HepG2 (cell line): ENCODE measurements at regions not wholly inside any gene's neighbourhood (a gene's known extent, or its start where the extent isn't known, plus 50 kb on each side); places are given as distances from the start of the nearest gene placed in this dataset.
A peak's percentile ranks its signal among the peaks of the same experiment; 100 is the strongest.

Experiments
- ATAC-seq: fragments of 200-7000 bp; cut with Tn5 transposase; 3 replicates; pipeline ENCODE4 v1.9.1; 2020; ENCODE audit warnings: mild to moderate bottlenecking, moderate library complexity
- BruUV-seq: library from RNA; stranded (reverse); fragments of 400-500 nt; replicated peaks from 2 replicates; lab custom pipeline; 2021; lab: Mats Ljungman, UMichigan
- CTCF ChIA-PET: fragments of 300-600 bp; formaldehyde crosslinking; extraction: SDS; loops from one replicate; lab custom pipeline; 2021; ENCODE audit warnings: low total read pairs, inconsistent platforms, low intra/inter-chr PET ratio; lab: Yijun Ruan, JAX
- POLR2A ChIA-PET: fragments of 350-600 bp; sonication (Branson Sonifier 250); formaldehyde crosslinking; loops from one replicate; lab custom pipeline; 2020; ENCODE audit warnings: antibody characterized with exemption, inconsistent platforms; lab: Yijun Ruan, JAX
- DNase-seq: peaks from one replicate; pipeline ENCODE4 v3.0.0-alpha.2; 2015; ENCODE audit warnings: low spot score
- FAIRE-seq: peaks from 3 replicates; lab custom pipeline; 2011; peaks lifted over from hg19 to GRCh38; lab: Jason Lieb, UNC
- H2AFZ ChIP-seq: one replicate; pipeline ENCODE4 v1.6.1; 2011; ENCODE audit warnings: low read length, inconsistent platforms
- H3K27ac ChIP-seq: fragments of 300-600 bp; 3 replicates; pipeline ENCODE4 v1.8.0; 2011; ENCODE audit warnings: mixed run types, mild to moderate bottlenecking, mixed read lengths, low read length, inconsistent platforms; ENCODE audit not compliant: insufficient read depth; ENCODE audit errors: extremely low read length
- H3K27me3 ChIP-seq, 2 experiments: fragments of 200-600 bp in 1 of 2; 2 replicates in 1 of 2; 3 replicates in 1 of 2; pipeline versions ENCODE4 v1.6.0 to v1.8.0; 2011; ENCODE audit warnings: low read length in 2 of 2, mild to moderate bottlenecking in 2 of 2, moderate library complexity in 2 of 2, inconsistent platforms in 1 of 2; ENCODE audit not compliant: insufficient read depth in 2 of 2, control insufficient read depth in 1 of 2
- H3K36me3 ChIP-seq, 2 experiments: fragments of 200-600 bp in 1 of 2; replicated peaks in 1 of 2; 2 replicates in 1 of 2; 3 replicates in 1 of 2; pipeline versions ENCODE4 v1.5.1 to v1.8.0; 2011; ENCODE audit warnings: low read length in 2 of 2, inconsistent platforms in 1 of 2; ENCODE audit not compliant: insufficient read depth in 2 of 2, control insufficient read depth in 1 of 2
- H3K4me1 ChIP-seq: 2 replicates; pipeline ENCODE4 v1.5.1; 2012; ENCODE audit warnings: low read length, inconsistent platforms; ENCODE audit not compliant: insufficient read depth
- H3K4me2 ChIP-seq: 2 replicates; pipeline ENCODE4 v1.6.0; 2011; ENCODE audit warnings: low read depth, low read length, inconsistent platforms
- H3K4me3 ChIP-seq, 3 experiments: fragments of 200-600 bp in 1 of 3; sonication (generic), shearing (Covaris generic) in 1 of 3; replicated peaks in 1 of 3; 2 replicates each; pipeline ENCODE4 v1.5.1; 2011 to 2016; ENCODE audit warnings: low read length in 3 of 3, inconsistent platforms in 2 of 3, low read depth in 2 of 3, mild to moderate bottlenecking in 2 of 3, control low read depth in 1 of 3, mixed read lengths in 1 of 3; ENCODE audit not compliant: insufficient read depth in 1 of 3
- H3K79me2 ChIP-seq: one replicate; pipeline ENCODE4 v1.6.1; 2011; ENCODE audit warnings: low read length, inconsistent platforms; ENCODE audit not compliant: insufficient read depth
- H3K9ac ChIP-seq: 2 replicates; pipeline ENCODE4 v1.6.0; 2011; ENCODE audit warnings: mild to moderate bottlenecking, low read depth, low read length, inconsistent platforms; ENCODE audit not compliant: insufficient read depth
- H3K9me3 ChIP-seq: 2 replicates; pipeline ENCODE4 v1.5.1; 2012; ENCODE audit warnings: mild to moderate bottlenecking, low read length
- H4K20me1 ChIP-seq: 2 replicates; pipeline ENCODE4 v1.6.0; 2011; ENCODE audit warnings: inconsistent platforms, mild to moderate bottlenecking, low read length, moderate library complexity; ENCODE audit not compliant: insufficient read depth
- CTCF ChIP-seq: sonication (generic); formaldehyde crosslinking; IDR thresholded peaks from 2 replicates; pipeline ENCODE4 v1.5.0; 2020; ENCODE audit warnings: mild to moderate bottlenecking, missing genetic modification reagents, moderate library complexity
- GATAD1 ChIP-seq: IDR thresholded peaks from 2 replicates; pipeline ENCODE4 v1.6.1; 2016; ENCODE audit warnings: missing genetic modification reagents, missing compliant biosample characterization
- GATAD2A ChIP-seq: IDR thresholded peaks from 2 replicates; pipeline ENCODE4 v1.6.1; 2016
- HMGA1 ChIP-seq: sonication (generic); formaldehyde crosslinking; conservative IDR thresholded peaks from 2 replicates; pipeline ENCODE4 v1.4.0; 2020; ENCODE audit warnings: missing genetic modification reagents
- JUN ChIP-seq: sonication (generic); formaldehyde crosslinking; IDR thresholded peaks from 2 replicates; pipeline ENCODE4 v1.4.0; 2020; ENCODE audit warnings: mild to moderate bottlenecking, missing genetic modification reagents
- KLF9 ChIP-seq: IDR thresholded peaks from 2 replicates; pipeline ENCODE4 v1.6.1; 2016; ENCODE audit warnings: low read depth
- NR2F2 ChIP-seq: IDR thresholded peaks from 2 replicates; pipeline ENCODE4 v1.6.1; 2012; ENCODE audit warnings: low read depth, inconsistent platforms, borderline replicate concordance
- PHF8 ChIP-seq: sonication (generic); formaldehyde crosslinking; IDR thresholded peaks from 2 replicates; pipeline ENCODE4 v1.5.0; 2020; ENCODE audit warnings: missing genetic modification reagents
- RERE ChIP-seq: IDR thresholded peaks from 2 replicates; pipeline ENCODE4 v1.6.1; 2016; ENCODE audit warnings: low read depth, missing genetic modification reagents, missing compliant biosample characterization
- SAP130 ChIP-seq: IDR thresholded peaks from 2 replicates; pipeline ENCODE4 v1.6.1; 2016; ENCODE audit warnings: low read depth
- SETDB1 ChIP-seq: sonication (generic); formaldehyde crosslinking; IDR thresholded peaks from 2 replicates; pipeline ENCODE4 v1.5.1; 2020; ENCODE audit warnings: missing genetic modification reagents, mild to moderate bottlenecking, borderline replicate concordance
- SOX6 ChIP-seq, 2 experiments: fragments of 450-650 bp in 1 of 2; sonication (generic) in 1 of 2; formaldehyde crosslinking in 1 of 2; IDR thresholded peaks; 2 replicates each; pipeline versions ENCODE4 v1.4.0 to v1.6.1; 2017 to 2020; ENCODE audit warnings: antibody characterized with exemption in 1 of 2, mild to moderate bottlenecking in 1 of 2, missing genetic modification reagents in 1 of 2
- TOE1 ChIP-seq: sonication (generic); formaldehyde crosslinking; IDR thresholded peaks from 2 replicates; pipeline ENCODE4 v1.4.0; 2020; ENCODE audit warnings: mild to moderate bottlenecking, missing genetic modification reagents
- U2AF2 ChIP-seq: fragments of 200-400 bp; formaldehyde crosslinking; IDR thresholded peaks from 2 replicates; pipeline ENCODE4 v1.6.1; 2017; ENCODE audit warnings: low read depth, mild to moderate bottlenecking, low read length
- ZNF629 ChIP-seq: sonication (generic); formaldehyde crosslinking; conservative IDR thresholded peaks from 2 replicates; pipeline ENCODE4 v1.5.0; 2020; ENCODE audit warnings: missing genetic modification reagents
- in situ Hi-C: cut with HindIII; loops from 2 replicates; pipeline ENCODE4 v1.10.0; 2017; ENCODE audit warnings: low pct_unique_long_range_greater_than_20kb; ENCODE audit not compliant: extremely low pct_ligation_motif_present
- intact Hi-C: fragments of 100-400 bp; cut with micrococcal nuclease; formaldehyde crosslinking; loops from one replicate; pipeline ENCODE4 v1.10.0; 2022; ENCODE audit not compliant: unreplicated experiment
- TF ChIP-seq, protein P1 (sequence below): sonication (generic); formaldehyde crosslinking; IDR thresholded peaks from 2 replicates; pipeline ENCODE4 v1.5.1; 2020; ENCODE audit warnings: mild to moderate bottlenecking, missing genetic modification reagents, moderate library complexity

DNA sequence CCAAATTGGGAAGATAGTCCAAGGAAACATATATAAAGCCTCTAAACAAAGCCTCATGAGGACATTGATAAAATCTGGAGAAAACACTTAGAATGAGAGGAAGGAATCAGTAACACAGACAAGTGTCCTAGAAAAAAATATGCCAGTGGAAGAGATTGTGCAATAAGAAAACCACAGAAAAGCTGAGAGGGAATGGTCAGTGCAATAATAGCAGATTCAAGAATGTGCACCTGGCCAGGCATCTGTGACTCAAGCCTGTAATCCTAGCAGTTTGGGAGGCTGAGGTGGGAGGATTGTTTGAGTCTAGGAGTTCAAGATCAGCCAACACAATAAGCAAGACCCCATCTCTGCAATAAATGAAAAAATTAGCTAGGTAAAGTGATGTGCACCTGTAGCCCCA lies 691.2 kb upstream of the CDH6 start:
- H3K4me2 ChIP-seq, result no peak overlapping the region
- TF ChIP-seq SETDB1 (no peak), JUN (CRISPR knock-in tag) (no peak), SAP130 (CRISPR knock-in tag) (no peak), RERE (no peak), NR2F2 (no peak), ZNF629 (CRISPR knock-in tag) (no peak), CTCF (no peak), SOX6 (IDR thresholded peaks at IDR 0.05) (no peak), SOX6 (CRISPR knock-in tag; IDR thresholded peaks at IDR 0.05) (peak; percentile 32; the same call in 1 of the 2 replicates), HMGA1 (CRISPR knock-in tag) (no peak), GATAD1 (CRISPR knock-in tag) (no peak), U2AF2 (no peak), KLF9 (no peak), PHF8 (no peak), GATAD2A (peak; percentile 70), TOE1 (CRISPR knock-in tag) (no peak)
- TF ChIP-seq, protein P1, sequence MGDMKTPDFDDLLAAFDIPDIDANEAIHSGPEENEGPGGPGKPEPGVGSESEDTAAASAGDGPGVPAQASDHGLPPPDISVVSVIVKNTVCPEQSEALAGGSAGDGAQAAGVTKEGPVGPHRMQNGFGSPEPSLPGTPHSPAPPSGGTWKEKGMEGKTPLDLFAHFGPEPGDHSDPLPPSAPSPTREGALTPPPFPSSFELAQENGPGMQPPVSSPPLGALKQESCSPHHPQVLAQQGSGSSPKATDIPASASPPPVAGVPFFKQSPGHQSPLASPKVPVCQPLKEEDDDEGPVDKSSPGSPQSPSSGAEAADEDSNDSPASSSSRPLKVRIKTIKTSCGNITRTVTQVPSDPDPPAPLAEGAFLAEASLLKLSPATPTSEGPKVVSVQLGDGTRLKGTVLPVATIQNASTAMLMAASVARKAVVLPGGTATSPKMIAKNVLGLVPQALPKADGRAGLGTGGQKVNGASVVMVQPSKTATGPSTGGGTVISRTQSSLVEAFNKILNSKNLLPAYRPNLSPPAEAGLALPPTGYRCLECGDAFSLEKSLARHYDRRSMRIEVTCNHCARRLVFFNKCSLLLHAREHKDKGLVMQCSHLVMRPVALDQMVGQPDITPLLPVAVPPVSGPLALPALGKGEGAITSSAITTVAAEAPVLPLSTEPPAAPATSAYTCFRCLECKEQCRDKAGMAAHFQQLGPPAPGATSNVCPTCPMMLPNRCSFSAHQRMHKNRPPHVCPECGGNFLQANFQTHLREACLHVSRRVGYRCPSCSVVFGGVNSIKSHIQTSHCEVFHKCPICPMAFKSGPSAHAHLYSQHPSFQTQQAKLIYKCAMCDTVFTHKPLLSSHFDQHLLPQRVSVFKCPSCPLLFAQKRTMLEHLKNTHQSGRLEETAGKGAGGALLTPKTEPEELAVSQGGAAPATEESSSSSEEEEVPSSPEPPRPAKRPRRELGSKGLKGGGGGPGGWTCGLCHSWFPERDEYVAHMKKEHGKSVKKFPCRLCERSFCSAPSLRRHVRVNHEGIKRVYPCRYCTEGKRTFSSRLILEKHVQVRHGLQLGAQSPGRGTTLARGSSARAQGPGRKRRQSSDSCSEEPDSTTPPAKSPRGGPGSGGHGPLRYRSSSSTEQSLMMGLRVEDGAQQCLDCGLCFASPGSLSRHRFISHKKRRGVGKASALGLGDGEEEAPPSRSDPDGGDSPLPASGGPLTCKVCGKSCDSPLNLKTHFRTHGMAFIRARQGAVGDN (CRISPR knock-in tag), result no peak

More for the DNA sequence above, 691.2 kb upstream of the CDH6 start:
- no peaks in the 10 kb centered on the region for H4K20me1 ChIP-seq
- no peaks in the 10 kb centered on the region; a peak in 1 of 5 replicates for H3K27me3 ChIP-seq
- no peaks in the 10 kb centered on the region for H3K9me3 ChIP-seq
- intact Hi-C loops, result no loop called here
- H2AFZ ChIP-seq, result no peak overlapping the region
- in situ Hi-C loops, result loop anchor here (10.0 kb wide), 1 partner anchor 103 kb away; no protein-coding TSS in a partner anchor
- FAIRE-seq, result no peak
- no peaks in the 10 kb centered on the region for H3K36me3 ChIP-seq
- H3K4me1 ChIP-seq, result peaks cover 88% of the 10 kb centered on the region
- no peaks in the 10 kb centered on the region for H3K79me2 ChIP-seq
- H3K9ac ChIP-seq, result no peak overlapping the region
- CTCF ChIA-PET, result no interaction called here
- no peak for DNase-seq
- no peak overlapping the region for H3K4me3 ChIP-seq
- BruUV-seq, result no TSS peak
- ATAC-seq, result no peak
- POLR2A ChIA-PET, result no interaction called here
- no peak overlapping the region for H3K27ac ChIP-seq
